MG63 (cell line): ENCODE measurements at regions not wholly inside any gene's neighbourhood (a gene's known extent, or its start where the extent isn't known, plus 50 kb on each side); places are given as distances from the start of the nearest gene placed in this dataset.
"Not testable (repeated sequence)": the region's sequence is repeated elsewhere in the genome, so short reads cannot be mapped to it uniquely, and the experiment has no call there.

Source experiments
- DNase-seq: peaks from one replicate; pipeline ENCODE4 v3.0.0-alpha.2; 2020
- H3K27me3 ChIP-seq: fragments of 250-450 bp; sonication (Bioruptor Pico); 2 replicates; pipeline ENCODE4 v1.5.1; 2020; ENCODE audit warnings: mild to moderate bottlenecking, moderate library complexity
- H3K36me3 ChIP-seq: fragments of 250-450 bp; sonication (Bioruptor Pico); 2 replicates; pipeline ENCODE4 v1.5.1; 2020; ENCODE audit warnings: mild to moderate bottlenecking, moderate library complexity
- H3K4me3 ChIP-seq: fragments of 250-450 bp; sonication (Bioruptor Pico); 2 replicates; pipeline ENCODE4 v1.5.1; 2020; ENCODE audit warnings: mild to moderate bottlenecking, moderate library complexity
- H3K9me3 ChIP-seq: fragments of 250-450 bp; sonication (Bioruptor Pico); 2 replicates; pipeline ENCODE4 v1.5.1; 2020; ENCODE audit warnings: mild to moderate bottlenecking, moderate library complexity

- no peaks in the 10 kb centered on the region for H3K9me3 ChIP-seq
- no peaks in the 10 kb centered on the region for H3K27me3 ChIP-seq
- DNase-seq, result no peak
Observed at GRCh38 chr2:149781263-149781808, 193.8 kb upstream of the MMADHC start.

GRCh38 chr2:149773006-149773405 is 185.4 kb upstream of the MMADHC start:
- no peaks in the 10 kb centered on the region for H3K9me3 ChIP-seq
- no peaks in the 10 kb centered on the region for H3K27me3 ChIP-seq
- H3K4me3 ChIP-seq, result no peak overlapping the region
- DNase-seq, result no peak
- H3K36me3 ChIP-seq, result no peaks in the 10 kb centered on the region

More at GRCh38 chr2:149781263-149781808, 193.8 kb upstream of the MMADHC start:
- no peak overlapping the region for H3K4me3 ChIP-seq
- no peaks in the 10 kb centered on the region for H3K36me3 ChIP-seq

- DNase-seq, result no peak
- Histone ChIP-seq H3K27me3 (no peaks in the 10 kb centered on the region), H3K4me3 (no peak overlapping the region), H3K9me3 (no peaks in the 10 kb centered on the region), H3K36me3 (no peaks in the 10 kb centered on the region)
Observed at GRCh38 chr2:149768320-149768799, 180.8 kb upstream of the MMADHC start.

- H3K9me3 ChIP-seq, result no peaks in the 10 kb centered on the region
- no peaks in the 10 kb centered on the region for H3K27me3 ChIP-seq
- no peaks in the 10 kb centered on the region for H3K36me3 ChIP-seq
- DNase-seq, result peak; percentile 43
- H3K4me3 ChIP-seq, result no peak overlapping the region
Observed at GRCh38 chr2:149767516-149767974, 180.0 kb upstream of the MMADHC start.

- Histone ChIP-seq H3K27me3 (no peaks in the 10 kb centered on the region), H3K4me3 (no peak overlapping the region), H3K36me3 (no peaks in the 10 kb centered on the region), H3K9me3 (no peaks in the 10 kb centered on the region)
- DNase-seq, result no peak
Observed at GRCh38 chr2:149766339-149766738, 178.8 kb upstream of the MMADHC start.

DNA sequence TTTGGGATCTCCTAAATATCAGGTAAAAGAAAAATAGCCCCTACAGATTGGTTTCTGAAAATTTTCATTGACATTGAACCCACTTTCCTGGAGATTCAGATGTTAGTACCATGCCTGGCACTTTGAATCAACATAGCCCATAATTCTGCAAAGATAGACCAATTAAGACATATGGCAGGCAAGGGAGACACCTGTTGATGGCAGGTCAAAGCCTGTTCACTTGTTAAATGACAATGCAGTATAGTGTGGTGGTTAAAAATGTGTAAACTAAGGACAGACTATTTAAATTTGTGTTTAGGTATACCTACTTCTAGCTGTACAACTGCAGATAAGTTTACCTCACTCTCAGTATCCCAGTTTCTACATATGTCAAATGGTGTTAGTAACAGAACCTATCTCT is 178.1 kb upstream of the MMADHC start:
- Histone ChIP-seq H3K9me3 (no peaks in the 10 kb centered on the region), H3K36me3 (no peaks in the 10 kb centered on the region), H3K27me3 (no peaks in the 10 kb centered on the region), H3K4me3 (no peak overlapping the region)
- no peak for DNase-seq

DNA sequence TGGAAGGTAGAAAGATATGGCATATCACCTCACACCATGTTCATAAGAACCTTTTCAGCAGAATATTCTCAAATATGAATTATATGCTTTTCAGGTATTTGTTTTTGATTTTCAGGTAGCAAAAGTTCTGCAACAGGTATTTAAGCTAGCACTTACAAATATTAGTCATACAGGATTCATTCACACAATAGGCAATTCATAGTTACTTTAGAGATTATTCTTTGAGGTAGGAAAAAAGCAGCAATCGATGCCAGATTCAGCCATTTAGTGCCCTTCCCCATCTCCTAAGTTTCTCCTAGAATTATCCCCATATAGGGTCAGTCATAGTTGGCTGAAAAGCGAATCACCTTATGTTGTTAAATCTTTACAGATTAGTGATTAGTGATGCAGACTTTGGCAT is 177.4 kb upstream of the MMADHC start:
- no peak for DNase-seq
- H3K9me3 ChIP-seq, result no peaks in the 10 kb centered on the region
- H3K36me3 ChIP-seq, result no peaks in the 10 kb centered on the region
- no peak overlapping the region for H3K4me3 ChIP-seq
- no peaks in the 10 kb centered on the region for H3K27me3 ChIP-seq

DNA sequence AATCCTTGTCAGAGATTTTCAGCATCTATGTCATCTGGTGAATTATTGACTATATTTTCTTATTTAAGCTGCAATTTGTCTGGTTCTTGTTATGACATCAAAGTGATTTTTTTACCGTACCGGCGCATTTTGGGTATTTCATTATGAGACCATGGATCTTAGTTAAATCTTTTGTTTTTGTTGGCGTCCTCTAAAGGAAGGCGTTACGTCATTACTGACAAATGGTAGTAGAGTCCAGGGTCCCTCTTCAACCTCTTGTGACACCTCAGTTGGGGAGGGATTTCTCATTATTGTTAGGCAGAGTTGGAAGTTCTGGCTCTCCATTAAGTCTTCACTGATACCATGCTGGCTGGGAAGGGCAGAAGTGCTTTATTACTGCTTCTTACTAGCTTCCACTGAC is 175.8 kb upstream of the MMADHC start:
- no peak for DNase-seq
- Histone ChIP-seq H3K27me3 (no peaks in the 10 kb centered on the region), H3K36me3 (no peaks in the 10 kb centered on the region), H3K9me3 (no peaks in the 10 kb centered on the region), H3K4me3 (no peak overlapping the region)

DNA sequence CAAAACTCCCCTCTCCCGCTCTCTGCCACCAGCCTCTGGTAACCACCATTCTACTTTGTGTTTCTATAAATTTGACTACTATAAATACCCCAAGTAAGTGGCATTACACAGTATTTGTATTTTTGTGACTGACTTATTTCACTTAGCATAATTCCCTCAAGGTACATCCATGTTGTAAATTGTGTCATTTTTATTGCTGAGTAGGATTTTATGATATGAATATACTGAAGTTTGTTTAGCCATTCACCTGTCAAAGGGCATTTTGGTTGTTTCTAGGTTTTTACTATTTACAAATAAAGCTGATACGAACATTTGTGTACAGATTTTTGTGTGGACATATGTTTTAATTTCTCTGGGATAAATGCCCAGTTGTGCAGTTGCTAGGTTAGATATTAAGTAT is 174.0 kb upstream of the MMADHC start:
- H3K9me3 ChIP-seq, result no peaks in the 10 kb centered on the region; the same call in 1 of the 2 replicates
- H3K27me3 ChIP-seq, result no peaks in the 10 kb centered on the region
- DNase-seq, result no peak
- H3K36me3 ChIP-seq, result no peaks in the 10 kb centered on the region
- H3K4me3 ChIP-seq, result no peak overlapping the region

DNA sequence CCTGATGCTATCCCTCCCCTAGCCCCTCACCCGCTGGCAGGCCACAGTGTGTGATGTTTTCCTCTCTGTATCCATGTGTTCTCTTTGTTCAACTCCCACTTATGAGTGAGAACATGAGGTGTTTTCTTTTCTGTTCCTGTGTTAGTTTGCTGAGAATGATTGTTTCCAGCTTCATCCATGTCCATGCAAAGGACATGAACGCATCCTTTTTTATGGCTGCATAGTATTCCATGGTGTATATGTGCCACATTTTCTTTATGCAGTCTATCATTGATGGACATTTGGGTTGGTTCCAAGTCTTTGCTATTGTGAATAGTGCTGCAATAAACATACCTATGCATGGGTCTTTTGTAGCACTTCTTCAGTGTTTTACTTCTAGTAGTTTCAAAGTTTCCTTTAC is 171.8 kb upstream of the MMADHC start:
- H3K9me3 ChIP-seq, DNase-seq: not testable (repeated sequence)

DNA sequence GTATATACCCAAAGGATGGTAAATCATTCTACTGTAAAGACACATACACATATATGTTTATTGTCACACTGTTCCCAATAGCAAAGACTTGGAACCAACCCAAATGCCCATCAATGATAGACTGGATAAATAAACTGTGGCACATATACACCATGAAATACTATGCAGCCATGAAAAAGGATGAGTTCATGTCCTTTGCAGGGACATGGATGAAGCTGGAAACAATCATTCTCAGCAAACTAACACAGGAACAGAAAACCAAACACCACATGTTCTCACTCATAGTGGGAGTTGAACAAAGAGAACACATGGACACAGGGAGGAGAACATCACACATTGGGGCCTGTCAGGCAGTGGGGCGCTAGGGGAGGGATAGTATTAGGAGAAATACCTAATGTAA is 167.1 kb upstream of the MMADHC start:
- not testable (repeated sequence) for H3K9me3 ChIP-seq, H3K27me3 ChIP-seq, H3K4me3 ChIP-seq, DNase-seq, H3K36me3 ChIP-seq

More for the DNA sequence above, 171.8 kb upstream of the MMADHC start:
- H3K27me3 ChIP-seq, H3K4me3 ChIP-seq, H3K36me3 ChIP-seq: not testable (repeated sequence)

DNA sequence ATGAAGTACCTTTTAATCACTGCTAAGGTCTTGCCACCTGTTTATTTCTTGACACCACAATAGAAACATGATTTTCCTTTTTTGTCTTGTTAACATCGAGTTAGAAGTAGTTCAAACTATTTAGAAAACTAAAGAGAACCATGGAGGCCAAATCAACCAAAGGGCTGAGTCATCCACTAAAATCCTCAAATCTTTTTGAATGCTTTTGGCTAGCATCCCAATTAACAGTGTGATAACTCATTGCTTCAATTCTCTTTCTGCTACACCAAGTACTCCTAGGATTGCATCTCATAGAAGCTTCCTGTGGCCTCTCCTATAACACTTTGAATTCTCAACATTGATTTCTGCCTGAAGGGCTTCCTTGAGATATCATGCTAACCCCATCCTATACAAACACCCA is 159.9 kb upstream of the MMADHC start:
- Histone ChIP-seq H3K36me3 (no peaks in the 10 kb centered on the region), H3K27me3 (no peaks in the 10 kb centered on the region), H3K9me3 (0 out of 2 replicates have a peak, but pooled peaks cover 3% of the 10 kb centered on the region), H3K4me3 (no peak overlapping the region)
- no peak for DNase-seq

DNA sequence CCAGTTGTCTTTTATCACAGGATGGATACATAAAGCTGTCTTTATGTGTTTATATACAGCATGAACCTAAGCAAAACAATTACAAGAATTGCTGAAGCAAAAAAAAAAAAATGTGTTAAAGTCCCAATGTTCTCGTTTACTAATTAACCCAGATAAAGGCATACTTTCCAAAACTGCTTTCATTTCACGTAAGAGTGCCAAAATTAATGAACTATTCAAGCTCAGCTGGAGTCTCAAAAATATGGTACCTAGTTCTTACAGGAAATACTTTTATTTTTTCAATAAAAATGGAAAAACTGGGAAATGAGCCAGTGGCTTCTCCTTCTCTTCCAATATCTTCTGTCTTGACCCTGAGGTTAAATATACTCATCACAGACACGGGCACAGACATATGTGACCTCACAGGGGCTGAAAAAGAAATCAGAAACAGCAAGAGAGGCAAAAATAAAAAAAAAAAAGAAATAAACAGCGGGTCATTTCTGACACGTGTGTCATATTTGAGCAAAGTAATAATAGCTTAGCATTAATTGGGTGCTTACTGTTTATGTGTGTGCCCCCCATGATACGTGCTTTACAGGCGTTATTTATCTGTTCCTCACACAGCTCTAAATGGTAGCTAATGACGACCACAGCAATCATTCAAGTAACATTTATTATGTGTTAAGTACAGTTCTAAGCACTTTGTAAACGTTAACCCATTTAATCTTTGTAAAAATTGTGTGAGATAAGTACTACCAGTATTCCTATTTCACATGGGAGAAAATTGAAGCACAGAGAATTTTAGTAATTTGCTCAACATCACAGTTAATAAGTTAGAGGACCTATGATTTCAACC is 158.0 kb upstream of the MMADHC start:
- H3K36me3 ChIP-seq, result no peaks in the 10 kb centered on the region
- H3K27me3 ChIP-seq, result no peaks in the 10 kb centered on the region
- H3K9me3 ChIP-seq, result 0 out of 2 replicates have a peak, but pooled peaks cover 3% of the 10 kb centered on the region
- no peak overlapping the region for H3K4me3 ChIP-seq
- DNase-seq, result no peak

GRCh38 chr2:149744865-149745264 is 157.3 kb upstream of the MMADHC start:
- DNase-seq, result peak; percentile 9
- H3K9me3 ChIP-seq, result peaks cover 3% of the 10 kb centered on the region; the same call in 1 of the 2 replicates
- no peaks in the 10 kb centered on the region for H3K36me3 ChIP-seq
- H3K27me3 ChIP-seq, result no peaks in the 10 kb centered on the region
- H3K4me3 ChIP-seq, result no peak overlapping the region

DNA sequence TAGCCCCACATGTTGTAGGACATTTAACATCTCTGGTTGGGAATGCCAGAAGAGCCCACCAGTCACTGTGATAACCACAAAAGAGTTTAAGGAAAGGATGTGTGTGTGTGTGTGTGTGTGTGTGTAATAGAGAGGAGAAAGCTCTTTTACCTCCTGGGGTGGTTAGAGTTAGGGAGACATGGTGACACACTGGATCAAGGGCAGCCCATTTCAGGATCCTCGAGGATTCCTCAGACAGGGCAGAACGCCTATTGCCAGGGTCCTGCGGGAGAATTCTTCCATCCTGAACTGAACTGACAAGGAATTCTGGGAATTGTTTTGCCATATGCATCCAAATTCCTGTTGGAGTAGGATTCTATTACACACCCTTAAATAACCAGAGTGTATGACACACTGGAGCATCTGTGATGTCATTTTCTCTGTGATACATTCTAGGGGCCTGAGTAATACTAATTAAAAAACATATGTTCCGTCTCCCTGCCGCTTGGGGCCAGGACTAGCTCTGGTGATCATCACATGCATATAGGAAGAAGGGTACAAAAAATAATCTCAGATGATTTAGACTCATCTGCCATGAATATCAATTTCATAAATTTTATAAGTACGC is 156.4 kb upstream of the MMADHC start:
- H3K9me3 ChIP-seq, result peaks cover 3% of the 10 kb centered on the region; the same call in 1 of the 2 replicates
- no peaks in the 10 kb centered on the region for H3K27me3 ChIP-seq
- DNase-seq, result no peak
- H3K4me3 ChIP-seq, result no peak overlapping the region
- no peaks in the 10 kb centered on the region for H3K36me3 ChIP-seq

GRCh38 chr2:149741646-149742045 is 154.1 kb upstream of the MMADHC start:
- no peak overlapping the region for H3K4me3 ChIP-seq
- H3K9me3 ChIP-seq, result peaks cover 6% of the 10 kb centered on the region
- H3K27me3 ChIP-seq, result no peaks in the 10 kb centered on the region
- no peaks in the 10 kb centered on the region for H3K36me3 ChIP-seq
- peak; percentile 59 for DNase-seq

DNA sequence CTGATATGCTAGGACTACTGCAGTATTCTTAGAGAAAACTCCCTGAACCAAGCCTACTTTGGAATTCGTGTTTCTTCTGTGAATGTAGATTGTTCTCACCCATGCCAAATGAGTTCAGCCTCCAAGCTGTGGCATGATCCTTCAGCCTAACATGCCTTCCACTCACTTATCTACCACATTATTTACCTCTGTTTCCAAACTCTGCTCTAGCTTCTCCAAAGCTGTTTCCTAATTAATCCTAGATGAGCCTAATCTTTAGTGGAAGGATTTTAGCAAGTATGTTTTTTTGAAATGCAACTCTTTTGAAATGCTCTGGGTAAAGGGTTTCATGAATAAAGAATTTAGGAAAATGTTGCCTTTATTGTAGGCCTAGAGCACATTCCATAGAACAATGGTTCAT is 152.9 kb upstream of the MMADHC start:
- H3K9me3 ChIP-seq, result peaks cover 12% of the 10 kb centered on the region
- no peaks in the 10 kb centered on the region for H3K36me3 ChIP-seq
- no peak for DNase-seq
- H3K27me3 ChIP-seq, result no peaks in the 10 kb centered on the region
- H3K4me3 ChIP-seq, result no peak overlapping the region
